Mammary epithelial cell (primary cell): ENCODE measurements at regions not wholly inside any gene's neighbourhood (a gene's known extent, or its start where the extent isn't known, plus 50 kb on each side); places are given as distances from the start of the nearest gene placed in this dataset.

Experiments
- CTCF ChIP-seq, 2 donors: IDR thresholded peaks in 1 of 2; conservative IDR thresholded peaks in 1 of 2; 2 replicates each; pipeline ENCODE4 v1.5.1; 2011 to 2012; ENCODE audit warnings: inconsistent platforms in 2 of 2, low read length in 2 of 2, mild to moderate bottlenecking in 2 of 2, control low read depth in 1 of 2, low read depth in 1 of 2; ENCODE audit not compliant: insufficient read depth in 1 of 2; ENCODE audit errors: extremely low read depth in 1 of 2
- EZH2 ChIP-seq: IDR thresholded peaks from 2 replicates; pipeline ENCODE4 v1.6.1; 2012; ENCODE audit warnings: low read length, inconsistent platforms, borderline replicate concordance

GRCh38 chr16:51907680-51908079, 639.3 kb downstream of the TOX3 start:
- TF ChIP-seq CTCF (conservative IDR thresholded peaks at IDR 0.05 in 1 of 2, IDR thresholded peaks at IDR 0.05 in 1 of 2; ENCODE audit: extremely low read depth in 1 of 2, insufficient read depth in 1 of 2, low read depth in 1 of 2, low read length in 2 of 2) = no peak
- no peak for TF ChIP-seq EZH2
